ENCODE measurements at regions not wholly inside any gene's neighbourhood (a gene's known extent, or its start where the extent isn't known, plus 50 kb on each side); places are given as distances from the start of the nearest gene placed in this dataset.
"Not testable (repeated sequence)": the region's sequence is repeated elsewhere in the genome, so short reads cannot be mapped to it uniquely, and the experiment has no call there.

DNA sequence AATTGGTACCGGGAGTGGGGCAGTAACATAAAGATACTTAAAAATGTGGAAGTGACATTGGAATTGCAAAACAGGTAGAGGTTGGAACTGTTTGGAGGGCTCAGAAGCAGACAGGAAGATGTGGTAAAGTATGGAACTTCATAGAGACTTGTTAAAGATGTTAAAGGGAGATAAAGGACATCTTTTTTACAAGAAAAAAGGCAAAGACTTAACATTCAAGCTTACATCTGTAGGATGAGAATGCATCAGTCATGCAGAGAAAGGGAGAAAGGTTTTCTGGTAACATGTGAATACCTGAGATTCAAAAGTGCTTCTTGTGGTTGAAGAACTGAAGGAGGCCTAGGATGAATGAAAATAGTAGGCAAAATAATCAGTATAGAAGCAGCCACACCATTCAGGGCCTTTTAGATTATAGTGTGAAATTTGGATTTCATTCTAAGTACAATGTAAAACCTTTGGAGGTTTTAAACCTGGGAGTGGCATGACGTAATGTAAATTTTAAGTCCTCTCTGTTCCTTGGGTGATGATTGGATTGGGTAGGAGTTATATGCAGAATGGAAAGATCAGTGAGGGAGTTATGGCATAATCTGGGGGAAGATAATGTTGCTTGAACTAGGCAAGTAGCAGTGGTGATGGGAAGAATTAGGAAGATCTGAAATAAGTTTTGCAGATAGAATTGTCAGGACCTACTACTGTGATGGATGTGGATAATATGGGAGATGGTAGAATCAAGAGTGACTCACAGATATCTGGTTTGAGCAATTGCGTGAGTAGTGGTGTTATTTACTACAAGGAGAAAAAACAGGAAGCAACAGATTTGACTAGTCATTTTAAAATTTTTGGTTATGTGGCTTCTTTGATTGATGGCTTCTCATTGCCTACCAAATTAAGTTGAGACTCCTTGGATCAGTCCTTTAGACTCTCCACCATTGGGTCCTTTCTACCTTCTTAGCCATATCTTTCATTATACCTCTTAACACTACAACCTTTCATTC, 138.7 kb downstream of the VSIG4 start:
- TF ChIP-seq, protein P1, sequence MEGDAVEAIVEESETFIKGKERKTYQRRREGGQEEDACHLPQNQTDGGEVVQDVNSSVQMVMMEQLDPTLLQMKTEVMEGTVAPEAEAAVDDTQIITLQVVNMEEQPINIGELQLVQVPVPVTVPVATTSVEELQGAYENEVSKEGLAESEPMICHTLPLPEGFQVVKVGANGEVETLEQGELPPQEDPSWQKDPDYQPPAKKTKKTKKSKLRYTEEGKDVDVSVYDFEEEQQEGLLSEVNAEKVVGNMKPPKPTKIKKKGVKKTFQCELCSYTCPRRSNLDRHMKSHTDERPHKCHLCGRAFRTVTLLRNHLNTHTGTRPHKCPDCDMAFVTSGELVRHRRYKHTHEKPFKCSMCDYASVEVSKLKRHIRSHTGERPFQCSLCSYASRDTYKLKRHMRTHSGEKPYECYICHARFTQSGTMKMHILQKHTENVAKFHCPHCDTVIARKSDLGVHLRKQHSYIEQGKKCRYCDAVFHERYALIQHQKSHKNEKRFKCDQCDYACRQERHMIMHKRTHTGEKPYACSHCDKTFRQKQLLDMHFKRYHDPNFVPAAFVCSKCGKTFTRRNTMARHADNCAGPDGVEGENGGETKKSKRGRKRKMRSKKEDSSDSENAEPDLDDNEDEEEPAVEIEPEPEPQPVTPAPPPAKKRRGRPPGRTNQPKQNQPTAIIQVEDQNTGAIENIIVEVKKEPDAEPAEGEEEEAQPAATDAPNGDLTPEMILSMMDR (IDR thresholded peaks at IDR 0.05; ENCODE audit: low read depth, low read length): no peak
- no peak overlapping the region for H3K4me3 ChIP-seq (ENCODE audit: low read depth, low read length)
- no peaks in the 10 kb centered on the region for H3K36me3 ChIP-seq
- H3K27me3 ChIP-seq (ENCODE audit: insufficient read depth, low read depth, severe bottlenecking): peaks cover 8% of the 10 kb centered on the region
- H3K27ac ChIP-seq: no peak overlapping the region
- no peak for DNase-seq
- no peaks in the 10 kb centered on the region for H3K9me3 ChIP-seq (ENCODE audit: severe bottlenecking)

- Histone ChIP-seq H3K36me3 (no peaks in the 10 kb centered on the region), H3K4me3 (ENCODE audit: low read depth, low read length) (no peak overlapping the region), H3K9me3 (ENCODE audit: severe bottlenecking) (no peaks in the 10 kb centered on the region), H3K27ac (no peak overlapping the region), H3K27me3 (ENCODE audit: insufficient read depth, low read depth, severe bottlenecking) (peaks cover 4% of the 10 kb centered on the region)
- TF ChIP-seq, protein P1 (IDR thresholded peaks at IDR 0.05; ENCODE audit: low read depth, low read length): no peak
- DNase-seq: no peak
Observed at GRCh38 chrX:65894133-65894532, 145.7 kb downstream of the VSIG4 start.

DNA sequence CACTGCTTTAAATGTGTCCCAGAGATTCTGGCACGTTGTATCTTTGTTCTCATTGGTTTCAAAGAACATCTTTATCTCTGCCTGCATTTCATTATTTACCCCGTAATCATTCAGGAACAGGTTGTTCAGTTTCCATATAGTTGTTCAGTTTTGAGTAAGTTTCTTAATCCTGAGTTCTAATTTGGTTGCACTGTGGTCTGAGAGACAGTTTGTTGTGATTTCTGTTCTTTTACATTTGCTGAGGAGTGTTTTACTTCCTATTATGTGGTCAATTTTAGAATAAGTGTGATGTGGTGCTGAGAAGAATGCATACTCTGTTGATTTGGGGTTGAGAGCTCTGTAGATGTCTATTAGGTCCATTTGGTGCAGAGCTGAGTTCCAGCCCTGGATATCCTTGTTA, 148.1 kb downstream of the VSIG4 start:
- not testable (repeated sequence) for H3K36me3 ChIP-seq; DNase-seq; H3K27me3 ChIP-seq (ENCODE audit: insufficient read depth, low read depth, severe bottlenecking); H3K27ac ChIP-seq; H3K9me3 ChIP-seq (ENCODE audit: severe bottlenecking); H3K4me3 ChIP-seq (ENCODE audit: low read depth, low read length)

GRCh38 chrX:65888150-65888549, 151.7 kb downstream of the VSIG4 start:
- H3K4me3 ChIP-seq (ENCODE audit: low read depth, low read length); H3K36me3 ChIP-seq; DNase-seq: not testable (repeated sequence)

GRCh38 chrX:65883556-65883955, 156.3 kb downstream of the VSIG4 start:
- DNase-seq: no peak
- TF ChIP-seq, protein P1 (IDR thresholded peaks at IDR 0.05; ENCODE audit: low read depth, low read length): no peak
- no peak overlapping the region for H3K4me3 ChIP-seq (ENCODE audit: low read depth, low read length)
- H3K9me3 ChIP-seq (ENCODE audit: severe bottlenecking): no peaks in the 10 kb centered on the region
- H3K27me3 ChIP-seq (ENCODE audit: insufficient read depth, low read depth, severe bottlenecking): peaks cover 5% of the 10 kb centered on the region
- no peaks in the 10 kb centered on the region for H3K36me3 ChIP-seq
- no peak overlapping the region for H3K27ac ChIP-seq

More at GRCh38 chrX:65888150-65888549, 151.7 kb downstream of the VSIG4 start:
- H3K27me3 ChIP-seq (ENCODE audit: insufficient read depth, low read depth, severe bottlenecking); H3K9me3 ChIP-seq (ENCODE audit: severe bottlenecking); H3K27ac ChIP-seq: not testable (repeated sequence)

DNA sequence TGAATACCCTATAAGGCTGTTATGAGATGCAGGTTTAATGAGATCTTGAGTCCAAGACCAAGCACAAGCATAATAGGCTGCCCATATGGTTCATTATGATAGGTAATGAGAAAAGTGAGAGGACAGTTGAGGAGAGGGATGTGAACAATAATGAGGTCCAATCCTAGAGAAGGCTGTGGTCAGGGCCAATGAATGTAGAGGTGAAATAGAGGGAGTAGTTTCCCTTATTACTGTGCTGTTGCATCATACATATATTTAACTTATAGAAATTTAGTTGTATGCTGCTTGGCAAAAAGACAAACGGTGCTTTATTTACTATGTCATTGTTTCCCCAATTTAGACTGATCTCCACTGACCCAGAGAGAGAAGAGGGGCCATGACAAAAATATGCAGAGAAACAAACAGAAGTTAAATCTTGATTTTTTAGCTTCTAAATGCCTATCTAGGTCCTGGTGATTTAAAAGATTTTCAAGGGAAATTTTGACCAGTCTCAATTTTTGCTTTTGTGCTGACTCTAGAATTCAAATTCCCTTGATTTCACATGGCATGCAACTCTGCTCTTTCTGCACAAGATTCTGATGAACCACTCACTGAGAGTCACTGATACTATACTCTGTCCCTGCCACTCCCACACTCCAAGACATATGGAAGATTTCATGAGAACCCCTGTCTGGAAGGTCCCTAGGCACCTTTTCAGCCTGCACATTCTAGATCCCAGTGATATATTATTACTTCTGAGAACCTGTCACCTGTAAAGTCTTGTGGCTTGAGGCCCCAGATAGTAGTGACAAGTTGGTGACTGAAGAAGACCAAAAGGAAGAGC, 159.7 kb downstream of the VSIG4 start:
- Histone ChIP-seq H3K27me3 (ENCODE audit: insufficient read depth, low read depth, severe bottlenecking) (peaks cover 14% of the 10 kb centered on the region), H3K27ac (no peak overlapping the region), H3K9me3 (ENCODE audit: severe bottlenecking) (no peaks in the 10 kb centered on the region), H3K36me3 (no peaks in the 10 kb centered on the region), H3K4me3 (ENCODE audit: low read depth, low read length) (no peak overlapping the region)
- no peak for DNase-seq
- TF ChIP-seq, protein P1 (IDR thresholded peaks at IDR 0.05; ENCODE audit: low read depth, low read length): no peak
